Large intestine (tissue), 3 donors: ENCODE measurements at regions not wholly inside any gene's neighbourhood (a gene's known extent, or its start where the extent isn't known, plus 50 kb on each side); places are given as distances from the start of the nearest gene placed in this dataset.
A peak's percentile ranks its signal among the peaks of the same experiment; 100 is the strongest.
"Not testable (repeated sequence)": the region's sequence is repeated elsewhere in the genome, so short reads cannot be mapped to it uniquely, and the experiment has no call there.

ENCODE experiments used
- DNase-seq, 2 donors: peaks; one replicate each; pipeline versions ENCODE4 v3.0.0 to v3.0.0-alpha.2; 2013
- H3K27ac ChIP-seq: one replicate; pipeline ENCODE4 v1.5.1; 2013; ENCODE audit warnings: low read length
- H3K27me3 ChIP-seq: 2 replicates; pipeline ENCODE4 v1.6.1; 2013; ENCODE audit warnings: low read length; ENCODE audit not compliant: control insufficient read depth, insufficient read depth
- H3K36me3 ChIP-seq: 2 replicates; pipeline ENCODE4 v1.6.1; 2013; ENCODE audit warnings: low read length; ENCODE audit not compliant: control insufficient read depth, insufficient read depth
- H3K4me1 ChIP-seq: one replicate; pipeline ENCODE4 v1.6.1; 2013; ENCODE audit warnings: low read length; ENCODE audit not compliant: control insufficient read depth, insufficient read depth
- H3K4me3 ChIP-seq: one replicate; pipeline ENCODE4 v1.5.1; 2013; ENCODE audit warnings: low read length
- H3K9me3 ChIP-seq: one replicate; pipeline ENCODE4 v1.6.1; 2013; ENCODE audit warnings: mild to moderate bottlenecking, low read depth, low read length, moderate library complexity; ENCODE audit not compliant: control insufficient read depth
- WGBS: methylation state at CpG from one replicate; pipeline ENCODE4 v1.1.5; 2013; ENCODE audit warnings: low lambda C conversion rate; ENCODE audit not compliant: insufficient coverage; 5-methylcytosine and 5-hydroxymethylcytosine counted together

DNA sequence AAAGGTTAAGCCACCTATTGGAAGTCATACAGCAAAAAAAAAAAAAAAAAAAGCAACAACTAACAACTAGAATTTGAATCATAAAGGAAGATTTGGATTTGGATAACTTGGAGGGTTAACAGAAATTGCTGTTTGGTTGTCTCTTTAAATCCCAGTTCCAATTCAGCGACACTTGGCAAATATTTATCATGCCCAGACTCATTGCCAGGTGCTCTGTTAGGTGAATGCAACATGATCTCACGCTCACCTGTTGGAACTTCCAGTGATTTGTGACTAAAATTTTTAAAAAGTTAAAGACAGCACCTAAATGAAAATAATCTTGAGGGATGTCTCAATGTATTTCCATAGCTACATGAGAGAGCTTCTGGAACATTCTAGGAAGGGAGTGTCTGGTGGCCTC lies 103.7 kb downstream of the TBX3 start:
- no peaks in the 10 kb centered on the region for H3K27me3 ChIP-seq
- DNase-seq = no peak
- no peaks in the 10 kb centered on the region for H3K36me3 ChIP-seq
- H3K9me3 ChIP-seq = no peaks in the 10 kb centered on the region
- H3K4me1 ChIP-seq = no peaks in the 10 kb centered on the region
- WGBS = no CpG with 5 or more reads among the region's 2 CpGs
- H3K27ac ChIP-seq = no peak overlapping the region
- no peak overlapping the region for H3K4me3 ChIP-seq

DNA sequence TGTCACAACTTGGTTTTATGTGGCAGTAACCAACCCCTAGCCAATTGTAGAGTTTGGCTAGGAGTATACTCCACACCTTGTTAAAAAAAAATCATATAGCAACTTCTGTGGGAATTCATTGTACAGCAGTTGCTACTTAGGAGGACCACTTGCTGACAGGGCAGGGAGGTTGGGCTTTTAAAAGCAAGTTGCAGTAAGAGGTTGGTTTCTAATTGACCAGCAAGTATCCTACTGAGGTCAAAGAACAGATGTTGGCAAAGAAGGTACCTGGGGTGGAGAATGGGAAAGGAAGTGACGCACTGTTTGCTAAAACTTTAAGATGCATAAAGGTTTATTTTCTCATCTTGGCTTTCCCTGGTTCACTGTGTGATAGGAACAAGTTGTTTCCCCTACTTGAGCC lies 104.6 kb downstream of the TBX3 start:
- Histone ChIP-seq H3K4me1 (no peaks in the 10 kb centered on the region), H3K27me3 (no peaks in the 10 kb centered on the region), H3K27ac (no peak overlapping the region), H3K36me3 (no peaks in the 10 kb centered on the region), H3K9me3 (no peaks in the 10 kb centered on the region), H3K4me3 (no peak overlapping the region)
- DNase-seq = no peak
- no CpG with 5 or more reads among the region's 1 CpG for WGBS

DNA sequence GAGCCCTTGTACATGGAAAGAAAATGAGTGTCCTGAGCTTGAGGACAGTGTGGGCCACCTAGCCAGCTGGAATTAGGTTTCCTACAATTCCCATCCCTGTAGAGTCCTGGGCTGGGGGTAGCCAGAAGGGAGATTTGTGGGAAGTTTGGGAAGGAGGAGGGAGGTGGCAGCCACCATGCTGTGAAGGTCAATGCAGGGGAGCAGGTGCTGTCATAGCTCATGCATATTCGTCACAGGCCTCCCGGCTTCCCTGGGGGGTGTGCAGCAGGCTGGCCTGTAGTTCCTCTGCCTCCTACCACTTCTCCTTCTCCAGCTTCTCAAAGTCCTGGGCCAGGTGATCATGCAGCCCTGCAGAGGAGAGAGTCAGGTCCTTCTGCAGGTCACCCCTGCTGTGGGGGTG lies 121.3 kb downstream of the TBX3 start:
- no peak overlapping the region for H3K27ac ChIP-seq
- H3K36me3 ChIP-seq = no peaks in the 10 kb centered on the region
- WGBS = no CpG with 5 or more reads among the region's 2 CpGs
- H3K4me3 ChIP-seq = no peak overlapping the region
- peaks cover 5% of the 10 kb centered on the region for H3K27me3 ChIP-seq
- no peaks in the 10 kb centered on the region for H3K9me3 ChIP-seq
- DNase-seq = no peak
- no peaks in the 10 kb centered on the region for H3K4me1 ChIP-seq

DNA sequence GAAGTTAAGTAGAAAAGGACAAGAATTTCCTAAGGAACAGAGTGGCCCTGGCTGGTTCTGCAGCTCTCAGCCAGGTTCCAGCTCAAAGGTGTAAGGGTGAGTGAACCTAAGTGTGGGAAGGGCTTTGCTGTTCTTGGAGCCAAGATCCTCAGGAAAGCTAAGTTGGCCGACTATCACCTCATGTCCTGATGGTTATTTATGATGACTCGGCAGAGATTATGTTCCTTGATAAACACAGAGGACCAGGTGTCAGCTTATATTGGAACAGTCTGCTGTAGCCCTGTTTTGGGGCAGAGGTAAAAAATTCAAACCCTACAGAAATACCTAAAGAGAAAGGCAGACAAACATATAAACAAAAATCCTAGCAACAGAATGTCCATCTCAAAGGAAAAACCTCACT lies 128.5 kb downstream of the TBX3 start:
- H3K36me3 ChIP-seq = no peaks in the 10 kb centered on the region
- no peaks in the 10 kb centered on the region for H3K9me3 ChIP-seq

DNA sequence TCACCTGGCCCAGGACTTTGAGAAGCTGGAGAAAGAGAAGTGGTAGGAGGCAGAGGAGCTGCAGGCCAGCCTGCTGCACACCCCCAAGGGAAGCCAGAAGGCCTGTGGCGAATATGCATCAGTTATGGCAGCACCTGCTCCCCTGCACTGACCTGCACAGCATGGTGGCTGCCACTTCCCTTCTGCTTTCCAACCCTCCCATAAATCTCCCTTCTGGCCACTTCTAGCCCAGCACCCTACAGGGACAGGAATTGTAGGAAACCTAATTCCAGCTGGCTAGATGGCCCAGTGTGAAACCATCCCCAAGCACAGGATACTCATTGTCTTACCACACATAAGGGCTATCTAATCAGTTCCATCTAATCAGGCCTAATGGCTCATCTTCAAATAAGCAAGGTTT lies 136.3 kb downstream of the TBX3 start:
- Histone ChIP-seq H3K36me3 (no peaks in the 10 kb centered on the region), H3K27me3 (no peaks in the 10 kb centered on the region), H3K4me1 (no peaks in the 10 kb centered on the region), H3K4me3 (no peak overlapping the region), H3K9me3 (no peaks in the 10 kb centered on the region), H3K27ac (no peak overlapping the region)
- DNase-seq = no peak
- WGBS = no CpG with 5 or more reads among the region's 1 CpG

More for the DNA sequence above, 128.5 kb downstream of the TBX3 start:
- Histone ChIP-seq H3K4me3 (no peak overlapping the region), H3K27ac (no peak overlapping the region), H3K27me3 (peaks cover 3% of the 10 kb centered on the region), H3K4me1 (no peaks in the 10 kb centered on the region)
- WGBS = no CpG with 5 or more reads among the region's 2 CpGs
- no peak for DNase-seq

DNA sequence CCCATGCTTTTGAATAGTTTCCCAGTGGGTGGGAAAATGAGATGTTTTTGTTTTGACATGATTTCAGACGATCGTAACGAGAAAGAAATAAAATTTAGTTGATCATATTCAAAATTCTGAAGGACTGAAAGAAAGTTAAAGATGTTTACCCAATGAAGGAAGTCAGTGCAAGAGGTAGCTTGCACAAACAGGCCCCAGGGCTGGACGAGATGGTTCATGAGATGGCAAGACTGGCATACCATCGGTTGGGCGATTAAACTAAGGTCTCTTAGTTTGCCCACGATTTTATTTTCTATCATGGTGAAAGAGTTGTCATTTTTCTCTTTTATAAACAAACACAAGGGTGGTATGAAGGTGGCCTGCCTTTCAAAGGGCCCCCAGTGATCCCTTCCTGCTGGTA lies 124.5 kb upstream of the TBX5 start:
- Histone ChIP-seq H3K4me3 (no peak overlapping the region), H3K27ac (no peak overlapping the region), H3K4me1 (no peaks in the 10 kb centered on the region), H3K27me3 (peaks cover 2% of the 10 kb centered on the region), H3K9me3 (no peaks in the 10 kb centered on the region), H3K36me3 (no peaks in the 10 kb centered on the region)
- DNase-seq = no peak
- 90% methylated on average over 2 of the region's 7 CpGs for WGBS

DNA sequence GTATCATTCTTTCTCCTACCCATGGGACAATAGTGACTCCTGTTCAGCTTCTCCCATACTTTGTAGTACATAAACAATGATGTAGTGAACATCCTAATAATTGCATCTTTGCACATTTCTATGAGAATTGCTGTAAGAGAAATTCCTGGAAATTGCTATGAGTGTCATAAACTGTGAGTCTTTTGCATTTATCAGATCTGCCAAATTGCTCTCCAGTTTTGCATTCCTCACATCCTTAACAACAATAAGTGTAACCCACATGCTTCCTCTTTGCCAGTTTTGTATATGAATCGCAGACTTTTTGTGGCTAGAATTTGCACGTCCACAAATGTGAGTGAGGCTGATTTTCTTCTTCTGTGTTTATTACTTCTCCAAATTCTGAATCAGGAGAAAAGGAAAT lies 124.0 kb upstream of the TBX5 start:
- Histone ChIP-seq H3K9me3 (no peaks in the 10 kb centered on the region), H3K4me1 (no peaks in the 10 kb centered on the region), H3K27ac (no peak overlapping the region), H3K4me3 (no peak overlapping the region), H3K36me3 (no peaks in the 10 kb centered on the region), H3K27me3 (peaks cover 2% of the 10 kb centered on the region)
- no peak for DNase-seq
- 40% methylated on average over 1 of the region's 2 CpGs for WGBS

DNA sequence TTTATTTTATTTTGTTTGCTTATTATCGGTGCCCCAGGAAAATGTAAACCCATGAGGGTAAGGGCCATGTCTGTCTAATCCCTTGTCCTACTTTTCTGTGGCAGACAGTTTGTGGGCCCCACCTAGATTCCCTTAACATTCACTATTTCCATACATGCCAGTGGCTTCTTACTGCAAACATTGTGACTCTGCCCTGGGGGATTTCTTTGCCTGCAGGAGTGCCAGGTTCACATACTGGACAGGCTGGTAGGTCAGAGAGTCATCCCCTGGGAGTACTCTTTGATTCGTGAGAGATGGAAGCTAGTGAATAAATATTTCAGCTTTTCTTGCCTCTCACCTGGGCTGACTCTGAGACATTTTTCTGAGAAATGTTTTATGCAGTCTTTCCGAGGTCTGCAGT lies 122.8 kb upstream of the TBX5 start:
- DNase-seq = no peak
- Histone ChIP-seq H3K27ac (no peak overlapping the region), H3K4me1 (no peaks in the 10 kb centered on the region), H3K4me3 (no peak overlapping the region), H3K27me3 (peaks cover 2% of the 10 kb centered on the region), H3K36me3 (no peaks in the 10 kb centered on the region), H3K9me3 (no peaks in the 10 kb centered on the region)
- WGBS = 52% methylated on average over 3 of the region's 3 CpGs

DNA sequence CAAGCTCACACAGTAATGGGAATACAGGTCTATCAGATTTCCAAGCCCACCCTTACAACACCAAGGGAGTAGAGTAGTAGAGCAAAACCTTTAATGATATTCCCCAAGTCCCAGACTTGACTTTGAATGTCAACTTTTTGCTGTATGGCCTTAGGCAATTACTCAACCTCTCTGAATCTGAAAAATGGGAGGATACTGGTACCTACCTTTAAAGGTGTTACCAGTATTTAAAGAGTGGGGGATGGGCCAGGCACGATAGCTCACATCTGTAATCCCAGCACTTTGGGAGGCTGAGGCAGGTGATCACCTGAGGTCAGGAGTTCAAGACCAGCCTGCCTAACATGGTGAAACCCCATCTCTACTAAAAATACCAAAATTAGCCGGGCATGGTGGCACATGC lies 115.2 kb upstream of the TBX5 start:
- not testable (repeated sequence) for H3K27ac ChIP-seq, H3K4me1 ChIP-seq, DNase-seq, H3K27me3 ChIP-seq, H3K36me3 ChIP-seq, H3K9me3 ChIP-seq, H3K4me3 ChIP-seq
- no CpG with 5 or more reads among the region's 2 CpGs for WGBS

DNA sequence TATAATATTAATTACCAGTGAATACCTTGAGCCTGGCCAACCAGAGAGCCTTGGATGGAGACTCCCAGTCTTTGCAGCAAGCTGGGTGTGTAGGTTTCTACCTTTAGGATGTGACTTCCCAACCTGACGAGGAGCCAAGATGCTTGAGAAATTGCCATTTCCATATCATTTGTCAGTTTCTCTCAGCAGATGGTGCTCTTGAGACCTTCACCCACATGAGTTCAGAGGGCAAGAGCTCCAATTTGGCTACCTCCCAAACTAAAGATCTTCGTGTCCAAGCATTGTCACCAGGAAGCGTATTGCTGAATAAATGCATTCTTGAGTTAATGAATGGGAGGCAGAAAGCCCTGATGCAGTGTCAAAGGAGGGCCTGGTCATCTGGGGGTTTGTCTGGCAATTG lies 106.4 kb upstream of the TBX5 start:
- no CpG with 5 or more reads among the region's 3 CpGs for WGBS
- H3K27ac ChIP-seq = no peak overlapping the region
- no peak overlapping the region for H3K4me3 ChIP-seq
- H3K36me3 ChIP-seq = no peaks in the 10 kb centered on the region
- no peak for DNase-seq
- H3K9me3 ChIP-seq = no peaks in the 10 kb centered on the region
- H3K4me1 ChIP-seq = no peaks in the 10 kb centered on the region
- peaks cover 2% of the 10 kb centered on the region for H3K27me3 ChIP-seq

DNA sequence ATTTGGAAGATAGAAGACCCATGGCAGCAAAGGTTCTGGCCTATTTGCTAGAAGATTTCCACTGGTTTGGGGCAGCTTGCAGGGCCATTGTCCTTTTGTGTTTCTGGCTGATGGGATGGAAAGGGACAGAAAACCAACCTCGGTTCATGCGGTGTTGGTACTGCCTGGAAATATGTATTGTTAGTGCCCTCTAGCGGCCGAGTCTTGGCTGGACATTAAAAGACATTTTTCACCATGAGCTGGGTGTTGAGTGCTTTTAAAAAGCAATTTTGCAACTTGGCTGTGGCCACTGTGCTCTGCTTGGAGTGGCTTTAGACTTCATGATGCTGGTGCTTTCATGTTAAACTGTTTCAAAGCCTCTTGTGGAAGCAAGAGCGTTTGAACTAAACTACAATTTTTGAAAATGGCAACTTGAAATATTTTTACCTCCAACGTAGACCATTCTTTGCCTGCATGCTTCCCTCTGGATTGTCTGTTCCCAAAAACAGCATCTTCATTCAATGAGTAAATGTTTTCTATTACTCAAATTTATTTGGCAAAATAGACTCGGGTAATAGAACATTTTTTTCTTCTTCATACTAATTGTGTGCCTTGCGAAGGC lies 102.7 kb upstream of the TBX5 start:
- Histone ChIP-seq H3K27me3 (peaks cover 20% of the 10 kb centered on the region), H3K9me3 (no peaks in the 10 kb centered on the region), H3K4me1 (no peaks in the 10 kb centered on the region), H3K4me3 (no peak overlapping the region), H3K27ac (no peak overlapping the region), H3K36me3 (no peaks in the 10 kb centered on the region)
- 62% methylated on average over 3 of the region's 8 CpGs for WGBS
- peak; percentile 37 to 45 for DNase-seq
